Heart right ventricle (tissue), 16 donors: ENCODE measurements at regions not wholly inside any gene's neighbourhood (a gene's known extent, or its start where the extent isn't known, plus 50 kb on each side); places are given as distances from the start of the nearest gene placed in this dataset.

Experiments
- ATAC-seq, 8 donors: fragments of 200-7000 bp; cut with Tn5 transposase; one replicate each; pipeline ENCODE4 v1.9.1; 2020; ENCODE audit warnings: mild to moderate bottlenecking in 8 of 8, moderate library complexity in 8 of 8, moderate number of reproducible peaks in 1 of 8
- DNase-seq, 2 donors: peaks; one replicate each; pipeline ENCODE4 v3.0.0-alpha.2; 2020
- H3K27ac ChIP-seq, 10 donors: fragments of 200-600 bp; sonication (generic) in 2 of 10; one replicate each; pipeline versions ENCODE4 v1.5.0 to v1.8.0; 2020 to 2022; ENCODE audit warnings: mild to moderate bottlenecking in 3 of 10
- H3K27me3 ChIP-seq, 7 donors: fragments of 200-600 bp; one replicate each; pipeline ENCODE4 v1.8.0; 2021 to 2022; ENCODE audit warnings: mild to moderate bottlenecking in 2 of 7
- H3K36me3 ChIP-seq, 9 donors: fragments of 200-600 bp; sonication (generic) in 1 of 9; one replicate each; pipeline versions ENCODE4 v1.5.0 to v1.8.0; 2020 to 2022; ENCODE audit warnings: mild to moderate bottlenecking in 2 of 9
- H3K4me1 ChIP-seq, 9 donors: fragments of 200-600 bp; sonication (generic) in 1 of 9; one replicate each; pipeline versions ENCODE4 v1.5.0 to v1.8.0; 2020 to 2022; ENCODE audit warnings: mild to moderate bottlenecking in 4 of 9
- H3K4me3 ChIP-seq, 10 donors: fragments of 200-600 bp; sonication (generic) in 2 of 10; one replicate each; pipeline versions ENCODE4 v1.5.0 to v1.8.0; 2020 to 2022; ENCODE audit warnings: mild to moderate bottlenecking in 7 of 10, moderate library complexity in 2 of 10
- H3K9me3 ChIP-seq, 11 donors: fragments of 200-600 bp in 10 of 11; sonication (generic) in 2 of 11; one replicate each; pipeline versions ENCODE4 v1.5.0 to v1.8.0; 2013 to 2022; ENCODE audit warnings: mild to moderate bottlenecking in 2 of 11, control low read depth in 1 of 11, moderate library complexity in 1 of 11
- CTCF ChIP-seq, 9 donors: fragments of 200-600 bp; sonication (generic) in 2 of 9; IDR thresholded peaks; one replicate each; pipeline versions ENCODE4 v1.5.0 to v1.8.0; 2021 to 2022; ENCODE audit warnings: antibody characterized with exemption in 9 of 9, mild to moderate bottlenecking in 5 of 9, moderate library complexity in 1 of 9
- WGBS, 2 donors: extraction: QIAGEN DNeasy Blood & Tissue Kit; methylation state at CpG; one replicate each; pipeline ENCODE4 v1.1.7; 2013; ENCODE audit warnings: inconsistent platforms in 1 of 2; 5-methylcytosine and 5-hydroxymethylcytosine counted together
- intact Hi-C, 10 donors: fragments of 100-400 bp; cut with DNase I; formaldehyde crosslinking; loops; one replicate each; pipeline versions ENCODE4 v1.11.1 to v1.14.2; 2022
- donor health status: Arrhythmogenic right ventricular cardiomyopathy.
- donor health status: ischemic (EF 13 %, LVEDD 7.1; RV severe dilation, severe dysfunction).
- donor health status: healthy with polysubstance abuse.
- donor health status: DM: no; HTN: yes; CAD: no.
- donor health status: DM: no; HTN: no; CAD: no.
- donor health status: ischemic (EF 25% LVEDD 6.9; RV normal size, moderate dysfunction).
- donor health status: ischemic (EF 25% LVEDD 5.7; RV mildly dilated, moderate dysfunction).
- donor health status: healthy.
- donor health status: DM: yes; HTN: yes; CAD: no.
- donor health status: Ischemic cardiomyopathy.
- donor health status: ischemic (EF 35%, LVEDD 5.7; RV mildly dilated, moderate dysfunction).
- donor health status: nonischemic (EF 11% LVEDD 7.7; RV severe dilation, severe dysfunction).
- donor health status: DM: yes; HTN: yes; CAD: no.
- donor health status: PGD.
- donor health status: ischemic (EF 29% LVEDD 5.4; RV normal size, mild dysfunction).
- donor health status: nonischemic (EF 23%, LVEDD 6.1; RV moderate dilation, normal function).

GRCh38 chr6:168147205-168147738 lies 68.3 kb upstream of the FRMD1 start:
- Histone ChIP-seq H3K36me3 (no peaks in the 10 kb centered on the region), H3K9me3 (peaks cover 0 to 5% (median 0%) of the 10 kb centered on the region in 11 donors), H3K27ac (no peak overlapping the region), H3K4me3 (no peak overlapping the region), H3K27me3 (peaks cover 0 to 47% (median 32%) of the 10 kb centered on the region in 7 donors), H3K4me1 (peaks cover 0 to 4% (median 0%) of the 10 kb centered on the region in 9 donors)
- DNase-seq (no peak), ATAC-seq (no peak)
- no peak for TF ChIP-seq CTCF (IDR thresholded peaks at IDR 0.05)
- 52 to 66% methylated on average over 4 of the region's 4 CpGs for WGBS, 2 donors
- intact Hi-C loops = loop anchor here in 3 of 10 donors (10.0 kb wide), 3 partner anchors 178 to 738 kb away; no protein-coding TSS in a partner anchor

GRCh38 chr6:168145747-168146596 lies 67.0 kb upstream of the FRMD1 start:
- WGBS, 2 donors = 79 to 86% methylated on average over 12 of the region's 12 CpGs
- no peak for DNase-seq
- peaks cover 0 to 4% (median 0%) of the 10 kb centered on the region in 9 donors for H3K4me1 ChIP-seq
- peaks cover 0 to 39% (median 30%) of the 10 kb centered on the region in 7 donors for H3K27me3 ChIP-seq
- ATAC-seq = no peak
- H3K27ac ChIP-seq = no peak overlapping the region
- no peak overlapping the region for H3K4me3 ChIP-seq
- intact Hi-C loops = loop anchor here in 3 of 10 donors (10.0 kb wide), 3 partner anchors 179 to 739 kb away; no protein-coding TSS in a partner anchor
- no peaks in the 10 kb centered on the region for H3K36me3 ChIP-seq
- no peak for TF ChIP-seq CTCF (IDR thresholded peaks at IDR 0.05)
- H3K9me3 ChIP-seq = peaks cover 0 to 5% (median 0%) of the 10 kb centered on the region in 11 donors

- WGBS, 2 donors = 86 to 91% methylated on average over 4 of the region's 4 CpGs
These were observed 60.1 kb upstream of the FRMD1 start for GRCh38 chr6:168139121-168139520.

More at GRCh38 chr6:168139121-168139520, 60.1 kb upstream of the FRMD1 start:
- H3K4me1 ChIP-seq = peaks cover 0 to 4% (median under 1%) of the 10 kb centered on the region in 9 donors
- no peak for ATAC-seq
- no peaks in the 10 kb centered on the region for H3K9me3 ChIP-seq
- intact Hi-C loops = no loop called here
- no peak overlapping the region for H3K4me3 ChIP-seq
- DNase-seq = no peak
- H3K36me3 ChIP-seq = no peaks in the 10 kb centered on the region
- TF ChIP-seq CTCF (IDR thresholded peaks at IDR 0.05) = no peak
- H3K27me3 ChIP-seq = no peaks in the 10 kb centered on the region
- no peak overlapping the region for H3K27ac ChIP-seq
